ENCODE measurements at regions not wholly inside any gene's neighbourhood (a gene's known extent, or its start where the extent isn't known, plus 50 kb on each side); places are given as distances from the start of the nearest gene placed in this dataset.

DNA sequence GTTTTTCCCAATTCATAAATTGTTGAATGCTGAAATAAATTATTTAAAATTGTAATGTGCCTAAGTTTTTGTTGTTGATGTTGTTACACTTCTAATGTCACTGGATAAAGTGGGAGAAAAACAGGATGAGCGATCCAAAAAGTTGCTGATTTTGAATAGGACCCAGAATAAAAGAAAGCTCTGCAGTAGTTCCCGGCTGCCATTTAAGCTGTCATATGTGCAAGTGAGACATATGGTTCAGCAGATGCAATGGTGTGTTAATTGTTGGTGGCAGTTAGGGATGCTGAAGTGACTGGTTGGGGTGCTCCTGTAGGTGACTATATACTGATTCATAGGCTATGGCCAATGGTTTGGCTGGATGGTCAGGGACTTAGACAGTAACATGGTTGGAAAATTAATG, 1517.4 kb upstream of the LRRTM3 start:
- H3K36me3 ChIP-seq, result no peaks in the 10 kb centered on the region
- no peaks in the 10 kb centered on the region for H3K4me1 ChIP-seq
- WGBS, result 92% methylated on average over 2 of the region's 2 CpGs
- H3K27me3 ChIP-seq, result no peaks in the 10 kb centered on the region
- TF ChIP-seq EP300 (IDR thresholded peaks at IDR 0.05) (no peak), POLR2AphosphoS5 (IDR thresholded peaks at IDR 0.05) (no peak), POLR2A (IDR thresholded peaks at IDR 0.05) (no peak)
- TF ChIP-seq, protein P1, sequence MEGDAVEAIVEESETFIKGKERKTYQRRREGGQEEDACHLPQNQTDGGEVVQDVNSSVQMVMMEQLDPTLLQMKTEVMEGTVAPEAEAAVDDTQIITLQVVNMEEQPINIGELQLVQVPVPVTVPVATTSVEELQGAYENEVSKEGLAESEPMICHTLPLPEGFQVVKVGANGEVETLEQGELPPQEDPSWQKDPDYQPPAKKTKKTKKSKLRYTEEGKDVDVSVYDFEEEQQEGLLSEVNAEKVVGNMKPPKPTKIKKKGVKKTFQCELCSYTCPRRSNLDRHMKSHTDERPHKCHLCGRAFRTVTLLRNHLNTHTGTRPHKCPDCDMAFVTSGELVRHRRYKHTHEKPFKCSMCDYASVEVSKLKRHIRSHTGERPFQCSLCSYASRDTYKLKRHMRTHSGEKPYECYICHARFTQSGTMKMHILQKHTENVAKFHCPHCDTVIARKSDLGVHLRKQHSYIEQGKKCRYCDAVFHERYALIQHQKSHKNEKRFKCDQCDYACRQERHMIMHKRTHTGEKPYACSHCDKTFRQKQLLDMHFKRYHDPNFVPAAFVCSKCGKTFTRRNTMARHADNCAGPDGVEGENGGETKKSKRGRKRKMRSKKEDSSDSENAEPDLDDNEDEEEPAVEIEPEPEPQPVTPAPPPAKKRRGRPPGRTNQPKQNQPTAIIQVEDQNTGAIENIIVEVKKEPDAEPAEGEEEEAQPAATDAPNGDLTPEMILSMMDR (IDR thresholded peaks at IDR 0.05), result no peak
- no peak overlapping the region for H3K27ac ChIP-seq
- H3K4me3 ChIP-seq, result no peak overlapping the region
- DNase-seq (ENCODE audit: low spot score in 2 of 2), result no peak
- no peaks in the 10 kb centered on the region for H3K9me3 ChIP-seq

DNA sequence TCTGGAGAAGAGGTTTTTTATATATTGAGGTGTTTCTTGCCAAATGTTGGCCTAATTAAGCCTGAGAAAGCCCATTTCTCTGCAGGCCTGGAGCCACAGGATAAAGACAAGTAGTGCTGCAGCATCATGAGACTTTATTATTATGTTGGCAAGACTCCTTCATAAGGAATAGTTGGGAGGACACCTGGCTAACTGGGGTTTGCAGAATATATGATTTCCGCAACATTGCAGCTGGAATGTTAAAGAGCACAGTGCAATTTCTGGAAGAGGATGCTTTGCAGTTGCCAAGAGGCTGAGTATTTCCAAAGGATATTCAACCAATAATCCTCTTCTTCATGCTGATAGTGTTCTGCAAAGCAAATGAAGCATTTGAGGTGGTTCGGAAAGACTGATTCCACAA, 1512.8 kb upstream of the LRRTM3 start:
- no peaks in the 10 kb centered on the region for H3K4me1 ChIP-seq
- DNase-seq (ENCODE audit: low spot score in 2 of 2), result no peak
- no peaks in the 10 kb centered on the region for H3K9me3 ChIP-seq
- H3K4me3 ChIP-seq, result no peak overlapping the region
- no peak overlapping the region for H3K27ac ChIP-seq
- no peaks in the 10 kb centered on the region for H3K27me3 ChIP-seq
- no peaks in the 10 kb centered on the region for H3K36me3 ChIP-seq
- WGBS, result 96% methylated on average over 2 of the region's 2 CpGs
- no peak for TF ChIP-seq EP300 (IDR thresholded peaks at IDR 0.05)
- TF ChIP-seq, protein P1 (IDR thresholded peaks at IDR 0.05), result no peak
- TF ChIP-seq POLR2AphosphoS5 (IDR thresholded peaks at IDR 0.05), result no peak
- no peak for TF ChIP-seq POLR2A (IDR thresholded peaks at IDR 0.05)

DNA sequence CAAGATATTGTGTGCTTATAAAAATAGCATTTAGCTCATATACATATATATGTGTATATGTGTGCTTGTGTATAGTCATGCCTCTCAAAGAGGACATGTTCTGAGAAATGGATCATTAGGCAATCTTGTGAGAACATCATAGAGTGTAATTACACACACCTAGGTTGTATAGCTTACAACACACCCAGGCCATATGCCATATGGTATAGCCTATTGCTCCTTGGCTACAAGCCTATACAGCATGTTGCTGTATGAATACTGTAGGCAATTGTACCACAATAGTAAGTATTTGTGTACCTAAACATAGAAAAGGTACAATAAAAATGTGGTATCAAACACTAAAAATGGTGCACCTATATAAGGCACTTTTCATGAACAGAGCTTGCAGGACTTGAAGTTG, 1510.5 kb upstream of the LRRTM3 start:
- Histone ChIP-seq H3K9me3 (no peaks in the 10 kb centered on the region), H3K4me3 (no peak overlapping the region), H3K27me3 (no peaks in the 10 kb centered on the region), H3K27ac (no peak overlapping the region), H3K36me3 (no peaks in the 10 kb centered on the region), H3K4me1 (no peaks in the 10 kb centered on the region)
- TF ChIP-seq POLR2A (IDR thresholded peaks at IDR 0.05) (no peak), EP300 (IDR thresholded peaks at IDR 0.05) (no peak), POLR2AphosphoS5 (IDR thresholded peaks at IDR 0.05) (no peak)
- TF ChIP-seq, protein P1 (IDR thresholded peaks at IDR 0.05), result no peak
- DNase-seq (ENCODE audit: low spot score in 2 of 2), result no peak

DNA sequence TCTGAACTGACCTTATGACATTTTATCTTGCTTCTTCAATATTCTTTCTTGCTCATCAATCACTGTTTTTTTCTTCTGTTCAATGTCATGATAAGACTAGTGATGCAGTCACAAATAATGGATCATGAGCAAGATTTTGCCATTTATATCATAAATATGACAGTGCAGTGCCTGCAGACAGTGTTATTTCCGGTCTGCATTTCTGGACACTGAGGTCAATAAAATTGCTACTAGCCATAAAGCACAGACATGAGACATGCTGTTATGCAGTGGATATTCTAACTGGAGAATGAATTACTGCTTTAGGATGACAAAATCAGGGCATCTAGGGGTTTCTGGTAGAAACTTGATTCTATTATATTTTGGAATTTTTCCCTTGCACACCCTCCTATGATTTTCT, 1509.7 kb upstream of the LRRTM3 start:
- H3K27ac ChIP-seq, result no peak overlapping the region
- TF ChIP-seq, protein P1 (IDR thresholded peaks at IDR 0.05), result no peak
- TF ChIP-seq EP300 (IDR thresholded peaks at IDR 0.05) (no peak), POLR2AphosphoS5 (IDR thresholded peaks at IDR 0.05) (no peak), POLR2A (IDR thresholded peaks at IDR 0.05) (no peak)
- no peaks in the 10 kb centered on the region for H3K4me1 ChIP-seq
- 29% methylated on average over 1 of the region's 1 CpG for WGBS
- H3K4me3 ChIP-seq, result no peak overlapping the region
- H3K36me3 ChIP-seq, result no peaks in the 10 kb centered on the region
- DNase-seq (ENCODE audit: low spot score in 2 of 2), result no peak
- H3K27me3 ChIP-seq, result no peaks in the 10 kb centered on the region
- H3K9me3 ChIP-seq, result no peaks in the 10 kb centered on the region

DNA sequence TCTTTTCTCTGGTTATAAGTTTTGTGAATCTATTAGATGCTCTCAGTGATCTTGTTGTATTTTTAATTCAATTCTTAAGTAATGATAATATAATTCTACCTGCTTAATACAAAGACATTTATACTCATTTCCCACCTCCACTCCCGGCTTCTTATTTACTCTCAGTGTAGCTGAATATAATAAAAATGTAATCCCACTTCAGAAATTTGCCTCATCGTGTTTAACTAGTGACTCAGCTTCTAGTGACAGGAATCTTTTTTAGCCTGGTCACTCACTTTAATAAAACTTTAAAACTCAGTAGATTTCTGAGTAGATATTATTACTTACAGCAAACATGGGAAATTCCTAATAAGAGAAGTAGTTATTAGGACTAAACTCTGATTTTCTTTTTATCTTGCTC, 1506.2 kb upstream of the LRRTM3 start:
- no peak overlapping the region for H3K4me3 ChIP-seq
- H3K27ac ChIP-seq, result no peak overlapping the region
- H3K4me1 ChIP-seq, result no peaks in the 10 kb centered on the region
- TF ChIP-seq, protein P1 (IDR thresholded peaks at IDR 0.05), result no peak
- TF ChIP-seq POLR2A (IDR thresholded peaks at IDR 0.05) (no peak), EP300 (IDR thresholded peaks at IDR 0.05) (no peak), POLR2AphosphoS5 (IDR thresholded peaks at IDR 0.05) (no peak)
- H3K36me3 ChIP-seq, result no peaks in the 10 kb centered on the region
- H3K9me3 ChIP-seq, result no peaks in the 10 kb centered on the region
- WGBS, result 75% methylated on average over 2 of the region's 2 CpGs
- DNase-seq (ENCODE audit: low spot score in 2 of 2), result no peak
- no peaks in the 10 kb centered on the region for H3K27me3 ChIP-seq
